ENCODE measurements at regions not wholly inside any gene's neighbourhood (a gene's known extent, or its start where the extent isn't known, plus 50 kb on each side); places are given as distances from the start of the nearest gene placed in this dataset.

- DNase-seq (ENCODE audit: extremely low spot score, unreplicated experiment), result no peak
- H3K4me3 Mint-ChIP-seq, result no peak overlapping the region
These were observed 174.6 kb upstream of the GATB start for GRCh38 chr4:151935411-151935810.

GRCh38 chr4:151934766-151935165, 174.0 kb upstream of the GATB start:
- no peak for TF ChIP-seq CTCF (conservative IDR thresholded peaks at IDR 0.05)
- Mint-ChIP-seq H3K27me3 (peaks cover 8% of the 10 kb centered on the region), H3K4me3 (no peak overlapping the region), H3K36me3 (no peaks in the 10 kb centered on the region), H3K4me1 (ENCODE audit: unreplicated experiment) (no peaks in the 10 kb centered on the region), H3K9me3 (no peaks in the 10 kb centered on the region), H3K27ac (no peak overlapping the region)
- DNase-seq (ENCODE audit: extremely low spot score, unreplicated experiment), result no peak

More at GRCh38 chr4:151935411-151935810, 174.6 kb upstream of the GATB start:
- H3K4me1 Mint-ChIP-seq (ENCODE audit: unreplicated experiment), result no peaks in the 10 kb centered on the region
- H3K9me3 Mint-ChIP-seq, result no peaks in the 10 kb centered on the region
- no peaks in the 10 kb centered on the region for H3K36me3 Mint-ChIP-seq
- peaks cover 8% of the 10 kb centered on the region for H3K27me3 Mint-ChIP-seq
- TF ChIP-seq CTCF (conservative IDR thresholded peaks at IDR 0.05), result no peak
- H3K27ac Mint-ChIP-seq, result no peak overlapping the region

- Mint-ChIP-seq H3K9me3 (no peaks in the 10 kb centered on the region), H3K27ac (no peak overlapping the region), H3K36me3 (no peaks in the 10 kb centered on the region), H3K27me3 (peaks cover 8% of the 10 kb centered on the region), H3K4me3 (no peak overlapping the region), H3K4me1 (ENCODE audit: unreplicated experiment) (no peaks in the 10 kb centered on the region)
- TF ChIP-seq CTCF (conservative IDR thresholded peaks at IDR 0.05), result no peak
- no peak for DNase-seq (ENCODE audit: extremely low spot score, unreplicated experiment)
These were observed 172.5 kb upstream of the GATB start for GRCh38 chr4:151933122-151933827.

- no peak for TF ChIP-seq CTCF (conservative IDR thresholded peaks at IDR 0.05)
- no peak overlapping the region for H3K4me3 Mint-ChIP-seq
- no peak for DNase-seq (ENCODE audit: extremely low spot score, unreplicated experiment)
- no peaks in the 10 kb centered on the region for H3K4me1 Mint-ChIP-seq (ENCODE audit: unreplicated experiment)
- H3K27ac Mint-ChIP-seq, result no peak overlapping the region
- no peaks in the 10 kb centered on the region for H3K9me3 Mint-ChIP-seq
- H3K36me3 Mint-ChIP-seq, result no peaks in the 10 kb centered on the region
- H3K27me3 Mint-ChIP-seq, result peaks cover 13% of the 10 kb centered on the region
These were observed 170.8 kb upstream of the GATB start for GRCh38 chr4:151931563-151931962.

- Mint-ChIP-seq H3K27me3 (peaks cover 8% of the 10 kb centered on the region), H3K27ac (no peak overlapping the region), H3K36me3 (no peaks in the 10 kb centered on the region), H3K9me3 (no peaks in the 10 kb centered on the region), H3K4me1 (ENCODE audit: unreplicated experiment) (no peaks in the 10 kb centered on the region), H3K4me3 (no peak overlapping the region)
- DNase-seq (ENCODE audit: extremely low spot score, unreplicated experiment), result no peak
- no peak for TF ChIP-seq CTCF (conservative IDR thresholded peaks at IDR 0.05)
These were observed 169.6 kb upstream of the GATB start for GRCh38 chr4:151930372-151930771.
